H1 (cell line): ENCODE measurements at regions not wholly inside any gene's neighbourhood (a gene's known extent, or its start where the extent isn't known, plus 50 kb on each side); places are given as distances from the start of the nearest gene placed in this dataset.

ENCODE experiments used
- ATF2 ChIP-seq: IDR thresholded peaks from 2 replicates; pipeline ENCODE4 v1.6.1; 2012; ENCODE audit warnings: low read length, inconsistent platforms
- BCL11A ChIP-seq, 2 experiments: IDR thresholded peaks; one replicate each; pipeline ENCODE4 v1.6.1; 2011; ENCODE audit warnings: low read depth in 2 of 2, low read length in 2 of 2, mild to moderate bottlenecking in 2 of 2
- CHD7 ChIP-seq: fragments of 300-600 bp; sonication (generic); IDR thresholded peaks from 2 replicates; pipeline ENCODE4 v1.7.1; 2012; ENCODE audit warnings: low read length, moderate library complexity, mild to moderate bottlenecking, inconsistent platforms; ENCODE audit not compliant: insufficient replicate concordance
- CREB1 ChIP-seq: IDR thresholded peaks from 2 replicates; pipeline ENCODE4 v1.6.1; 2012; ENCODE audit warnings: inconsistent platforms
- KDM5A ChIP-seq: fragments of 200-600 bp; IDR thresholded peaks from 2 replicates; pipeline ENCODE4 v1.7.1; 2012; ENCODE audit warnings: mild to moderate bottlenecking, low read length, inconsistent platforms, mixed read lengths
- MAFK ChIP-seq: IDR thresholded peaks from 2 replicates; pipeline ENCODE4 v1.6.1; 2012; ENCODE audit warnings: low read depth, mild to moderate bottlenecking, improper control_type of control experiment, low read length
- NRF1 ChIP-seq: IDR thresholded peaks from 2 replicates; pipeline ENCODE4 v1.6.1; 2011; ENCODE audit warnings: mild to moderate bottlenecking, low read depth, low read length, improper control_type of control experiment
- PHF8 ChIP-seq: fragments of 200-600 bp; sonication (generic); conservative IDR thresholded peaks from 2 replicates; pipeline ENCODE4 v1.7.1; 2012; ENCODE audit warnings: low read depth, mild to moderate bottlenecking, inconsistent platforms, low read length, moderate library complexity
- TAF1 ChIP-seq: IDR thresholded peaks from 2 replicates; pipeline ENCODE4 v1.6.1; 2011; ENCODE audit warnings: mild to moderate bottlenecking, low read depth, low read length
- YY1 ChIP-seq: IDR thresholded peaks from 2 replicates; pipeline ENCODE4 v1.6.1; 2011; ENCODE audit warnings: low read depth, mild to moderate bottlenecking, low read length
- ZNF274 ChIP-seq: IDR thresholded peaks from 2 replicates; pipeline ENCODE4 v1.7.0; 2012; ENCODE audit warnings: low read length, borderline replicate concordance; ENCODE audit errors: extremely low read depth

- TF ChIP-seq CHD7, result no peak
- TF ChIP-seq TAF1, result no peak
- TF ChIP-seq MAFK, result no peak
- TF ChIP-seq CREB1, result no peak
- no peak for TF ChIP-seq NRF1
- TF ChIP-seq PHF8, result no peak
- TF ChIP-seq YY1, result no peak
- no peak for TF ChIP-seq BCL11A (IDR thresholded peaks at IDR 0.05; ENCODE audit: low read depth in 2 of 2, low read length in 2 of 2)
- TF ChIP-seq ZNF274, result no peak
- TF ChIP-seq ATF2, result no peak
- no peak for TF ChIP-seq KDM5A
Observed at GRCh38 chr13:63433546-63434150, 2018.0 kb upstream of the PCDH20 start (continued).
